HCT116 (cell line): ENCODE measurements at regions not wholly inside any gene's neighbourhood (a gene's known extent, or its start where the extent isn't known, plus 50 kb on each side); places are given as distances from the start of the nearest gene placed in this dataset.

Experiments
- ATAC-seq: fragments of 200-7000 bp; cut with Tn5 transposase; 2 replicates; pipeline ENCODE4 v1.9.1; 2020; ENCODE audit warnings: mild to moderate bottlenecking, moderate library complexity
- BruUV-seq: library from RNA; stranded (reverse); fragments of 400-500 nt; replicated peaks from 2 replicates; lab custom pipeline; 2021; lab: Mats Ljungman, UMichigan
- CTCF ChIA-PET: fragments of 300-600 bp; sonication (Branson Sonifier 250); formaldehyde crosslinking; loops from one replicate; lab custom pipeline; 2021; ENCODE audit warnings: antibody characterized with exemption; lab: Charles Lee
- POLR2A ChIA-PET: fragments of 300-600, 350-600 bp; sonication (Branson Sonifier 250); formaldehyde crosslinking; loops from one replicate; lab custom pipeline; 2021; ENCODE audit warnings: antibody characterized with exemption; lab: Charles Lee
- RAD21 ChIA-PET, 2 experiments: fragments of 300-600 bp; sonication (Branson Sonifier 250); formaldehyde crosslinking; loops; one replicate each; lab custom pipeline; 2023; ENCODE audit warnings: low total read pairs in 2 of 2; ENCODE audit not compliant: uncharacterized antibody in 2 of 2, unreplicated experiment in 2 of 2, low non-redundant PET in 1 of 2; lab: Charles Lee
- DNase-seq: peaks from one replicate; pipeline ENCODE4 v3.0.0-alpha.2; 2010; ENCODE audit warnings: low read depth, low spot score
- H2AFZ ChIP-seq: fragments of 200-600 bp; shearing (Covaris generic), sonication (generic); 2 replicates; pipeline ENCODE4 v1.6.1; 2017; ENCODE audit warnings: low read depth, mixed run types, mixed read lengths, antibody characterized with exemption, low read length; ENCODE audit not compliant: poor library complexity, severe bottlenecking
- H3K27ac ChIP-seq: 2 replicates; pipeline ENCODE4 v1.5.1; 2012; ENCODE audit warnings: low read depth, low read length
- H3K27me3 ChIP-seq: fragments of 200-600 bp; sonication (generic); 2 replicates; pipeline ENCODE4 v1.6.1; 2016; ENCODE audit warnings: mixed run types, low read length, mixed read lengths; ENCODE audit not compliant: insufficient read depth
- H3K36me3 ChIP-seq, 2 experiments: fragments of 200-500 bp in 1 of 2; fragments of 200-600 bp in 1 of 2; sonication (Bioruptor generic) in 1 of 2; sonication (generic) in 1 of 2; 2 replicates each; pipeline versions ENCODE4 v1.5.1 to v1.6.1; 2014 to 2016; ENCODE audit warnings: low read length in 2 of 2, inconsistent platforms in 1 of 2, mixed read lengths in 1 of 2, mixed run types in 1 of 2; ENCODE audit not compliant: insufficient read depth in 2 of 2, control insufficient read depth in 1 of 2
- H3K4me1 ChIP-seq, 2 experiments: fragments of 200-600 bp in 1 of 2; sonication (generic) in 1 of 2; 2 replicates each; pipeline versions ENCODE4 v1.5.1 to v1.6.1; 2012 to 2017; ENCODE audit warnings: low read length in 2 of 2, inconsistent platforms in 1 of 2, mild to moderate bottlenecking in 1 of 2, mixed read lengths in 1 of 2, mixed run types in 1 of 2, moderate library complexity in 1 of 2; ENCODE audit not compliant: insufficient read depth in 2 of 2, control insufficient read depth in 1 of 2
- H3K4me2 ChIP-seq: fragments of 200-600 bp; sonication (generic); 2 replicates; pipeline ENCODE4 v1.6.1; 2017; ENCODE audit warnings: mixed run types, low read length, mixed read lengths
- H3K4me3 ChIP-seq, 2 experiments: fragments of 200-600 bp in 1 of 2; sonication (generic) in 1 of 2; replicated peaks in 1 of 2; 2 replicates each; pipeline ENCODE4 v1.5.1; 2011 to 2016; ENCODE audit warnings: low read length in 2 of 2, control low read depth in 1 of 2, low read depth in 1 of 2, mild to moderate bottlenecking in 1 of 2, mixed read lengths in 1 of 2, mixed run types in 1 of 2
- H3K79me2 ChIP-seq: fragments of 200-600 bp; sonication (generic); 2 replicates; pipeline ENCODE4 v1.6.1; 2017; ENCODE audit warnings: mild to moderate bottlenecking, mixed run types, low read length, moderate library complexity, mixed read lengths; ENCODE audit not compliant: insufficient read depth
- H3K9ac ChIP-seq: fragments of 200-600 bp; sonication (generic); 2 replicates; pipeline ENCODE4 v1.6.1; 2016; ENCODE audit warnings: low read length, mixed read lengths
- H3K9me2 ChIP-seq: fragments of 200-600 bp; sonication (generic), shearing (Covaris generic); 2 replicates; pipeline ENCODE4 v1.6.1; 2017; ENCODE audit warnings: mixed run types, mild to moderate bottlenecking, moderate library complexity; ENCODE audit not compliant: insufficient read depth
- H3K9me3 ChIP-seq, 2 experiments: fragments of 200-500 bp in 1 of 2; fragments of 200-600 bp in 1 of 2; sonication (Bioruptor generic) in 1 of 2; sonication (generic) in 1 of 2; 2 replicates each; pipeline ENCODE4 v1.6.1; 2014 to 2017; ENCODE audit warnings: low read length in 2 of 2, mixed read lengths in 2 of 2, inconsistent platforms in 1 of 2, low read depth in 1 of 2, mild to moderate bottlenecking in 1 of 2, mixed run types in 1 of 2, moderate library complexity in 1 of 2; ENCODE audit not compliant: control insufficient read depth in 1 of 2, insufficient read depth in 1 of 2
- H4K20me1 ChIP-seq: fragments of 200-600 bp; sonication (generic), shearing (Covaris generic); 2 replicates; pipeline ENCODE4 v1.6.1; 2017; ENCODE audit warnings: mixed run types, mild to moderate bottlenecking, moderate library complexity; ENCODE audit not compliant: insufficient read depth
- ATF3 ChIP-seq: IDR thresholded peaks from 2 replicates; pipeline ENCODE4 v1.6.1; 2012
- CBX3 ChIP-seq: IDR thresholded peaks from 2 replicates; pipeline ENCODE4 v1.6.1; 2012; ENCODE audit warnings: low read depth
- CEBPB ChIP-seq: IDR thresholded peaks from 2 replicates; pipeline ENCODE4 v1.6.1; 2012; ENCODE audit warnings: low read depth
- EGR1 ChIP-seq: IDR thresholded peaks from 2 replicates; pipeline ENCODE4 v1.6.1; 2012; ENCODE audit warnings: low read depth
- ELF1 ChIP-seq: IDR thresholded peaks from 2 replicates; pipeline ENCODE4 v1.6.1; 2012; ENCODE audit warnings: low read depth, borderline replicate concordance
- EZH2phosphoT487 ChIP-seq: fragments of 200-600 bp; IDR thresholded peaks from 2 replicates; pipeline ENCODE4 v1.6.1; 2018; ENCODE audit warnings: antibody characterized with exemption, borderline replicate concordance
- FOSL1 ChIP-seq: IDR thresholded peaks from 2 replicates; pipeline ENCODE4 v1.6.1; 2012; ENCODE audit warnings: low read depth
- JUND ChIP-seq: IDR thresholded peaks from 2 replicates; pipeline ENCODE4 v1.6.1; 2012
- MAX ChIP-seq: IDR thresholded peaks from 2 replicates; pipeline ENCODE4 v1.6.1; 2012
- POLR2A ChIP-seq: IDR thresholded peaks from 2 replicates; pipeline ENCODE4 v1.7.0; 2011; ENCODE audit warnings: borderline replicate concordance; ENCODE audit not compliant: insufficient read depth, insufficient read length; ENCODE audit errors: extremely low read depth
- RAD21 ChIP-seq: IDR thresholded peaks from 2 replicates; pipeline ENCODE4 v1.6.1; 2012; ENCODE audit warnings: low read depth, mild to moderate bottlenecking
- REST ChIP-seq: IDR thresholded peaks from 2 replicates; pipeline ENCODE4 v1.6.1; 2012; ENCODE audit warnings: low read depth
- SIN3A ChIP-seq: IDR thresholded peaks from 2 replicates; pipeline ENCODE4 v1.6.1; 2012; ENCODE audit warnings: low read depth
- SP1 ChIP-seq: IDR thresholded peaks from 2 replicates; pipeline ENCODE4 v1.6.1; 2012; ENCODE audit warnings: low read depth
- SRF ChIP-seq: IDR thresholded peaks from 2 replicates; pipeline ENCODE4 v1.6.1; 2012; ENCODE audit warnings: low read depth
- TCF7L2 ChIP-seq: IDR thresholded peaks from 2 replicates; pipeline ENCODE4 v1.7.0; 2011; ENCODE audit warnings: borderline replicate concordance, inconsistent platforms; ENCODE audit not compliant: insufficient read depth, insufficient read length; ENCODE audit errors: extremely low read depth
- ZBTB33 ChIP-seq: IDR thresholded peaks from 2 replicates; pipeline ENCODE4 v1.6.1; 2011; ENCODE audit warnings: mild to moderate bottlenecking, low read length, moderate library complexity; ENCODE audit not compliant: insufficient replicate concordance; ENCODE audit errors: extremely low read depth
- ZFX ChIP-seq: fragments of 450-650 bp; IDR thresholded peaks from 2 replicates; pipeline ENCODE4 v1.6.1; 2017
- ZNF274 ChIP-seq: fragments of 200-500 bp; sonication (Bioruptor generic); IDR thresholded peaks from 2 replicates; pipeline ENCODE4 v1.6.1; 2014; ENCODE audit warnings: mild to moderate bottlenecking, low read depth, low read length, inconsistent platforms
- intact Hi-C: fragments of 100-400 bp; cut with micrococcal nuclease; formaldehyde crosslinking; loops from 2 replicates; pipeline ENCODE4 v1.10.0; 2022

- TF ChIP-seq EZH2phosphoT487 (no peak), TCF7L2 (no peak), CEBPB (no peak), ZBTB33 (no peak), MAX (no peak), SRF (no peak), CBX3 (no peak), POLR2A (no peak), ATF3 (no peak), SP1 (no peak), FOSL1 (no peak), REST (no peak), ELF1 (no peak), ZFX (no peak), RAD21 (no peak), ZNF274 (no peak), SIN3A (no peak), EGR1 (no peak), JUND (no peak)
- Histone ChIP-seq H3K4me3 (no peak overlapping the region), H3K27ac (no peak overlapping the region), H3K4me2 (no peak overlapping the region), H3K79me2 (no peaks in the 10 kb centered on the region), H2AFZ (no peak overlapping the region), H3K9me3 (no peaks in the 10 kb centered on the region), H4K20me1 (no peaks in the 10 kb centered on the region), H3K9ac (no peak overlapping the region), H3K36me3 (no peaks in the 10 kb centered on the region), H3K9me2 (no peaks in the 10 kb centered on the region), H3K4me1 (no peaks in the 10 kb centered on the region), H3K27me3 (peaks cover 7% of the 10 kb centered on the region)
- CTCF ChIA-PET, result no interaction called here
- POLR2A ChIA-PET, result no interaction called here
- no peak for ATAC-seq
- intact Hi-C loops, result no loop called here
- DNase-seq, result no peak
- RAD21 ChIA-PET, result no interaction called here
- BruUV-seq, result no TSS peak
Measured at GRCh38 chr20:39328347-39328746, 366.2 kb downstream of the DHX35 start.
